ENCODE measurements at regions not wholly inside any gene's neighbourhood (a gene's known extent, or its start where the extent isn't known, plus 50 kb on each side); places are given as distances from the start of the nearest gene placed in this dataset.
A peak's percentile ranks its signal among the peaks of the same experiment; 100 is the strongest.

DNA sequence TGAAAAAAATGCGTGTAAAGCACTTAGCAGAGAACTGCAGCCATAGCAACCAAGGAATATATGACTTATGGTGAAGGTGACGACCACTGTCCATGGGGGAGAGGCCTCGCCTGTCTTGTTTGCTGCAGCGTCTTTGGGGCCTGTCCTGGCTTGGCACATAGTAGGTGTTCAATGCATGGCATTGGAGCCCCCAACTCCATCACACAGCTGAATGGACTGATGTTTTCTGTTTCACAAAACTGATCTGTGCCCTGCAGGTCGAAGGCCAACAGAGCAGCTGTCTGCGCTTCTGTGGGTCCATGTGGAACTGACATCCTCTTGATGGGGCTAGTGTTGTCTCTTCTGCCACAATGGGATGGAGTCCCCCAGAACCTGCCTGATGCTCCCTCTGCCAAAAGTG lies 296.0 kb downstream of the PTPRU start:
- H3K9me3 ChIP-seq (ENCODE audit: control insufficient read depth, low read length) = peaks cover 19% of the 10 kb centered on the region
- 73% methylated on average over 6 of the region's 6 CpGs for WGBS, 2 experiments (ENCODE audit: insufficient coverage in 1 of 2, insufficient read length in 1 of 2)
- Mint-ChIP-seq H3K27me3 (ENCODE audit: insufficient read depth) (peaks cover 14% of the 10 kb centered on the region), H3K27ac (no peak overlapping the region), H3K4me3 (no peak overlapping the region), H3K4me1 (peaks cover 2% of the 10 kb centered on the region), H3K36me3 (ENCODE audit: low read depth) (no peaks in the 10 kb centered on the region), H3K9me3 (peaks cover 27% of the 10 kb centered on the region)
- peaks cover under 1% of the 10 kb centered on the region for H3K4me1 ChIP-seq (ENCODE audit: control insufficient read depth, insufficient read depth, low read length)
- no peaks in the 10 kb centered on the region for H3K36me3 ChIP-seq (ENCODE audit: control insufficient read depth, insufficient read depth, low read length)
- peaks cover 19% of the 10 kb centered on the region for H3K27me3 ChIP-seq (ENCODE audit: control insufficient read depth, insufficient read depth, low read length, poor library complexity, severe bottlenecking)
- no peak overlapping the region for H3K27ac ChIP-seq (ENCODE audit: low read depth, low read length)
- peak; percentile 22 for DNase-seq
- TF ChIP-seq, protein P1, sequence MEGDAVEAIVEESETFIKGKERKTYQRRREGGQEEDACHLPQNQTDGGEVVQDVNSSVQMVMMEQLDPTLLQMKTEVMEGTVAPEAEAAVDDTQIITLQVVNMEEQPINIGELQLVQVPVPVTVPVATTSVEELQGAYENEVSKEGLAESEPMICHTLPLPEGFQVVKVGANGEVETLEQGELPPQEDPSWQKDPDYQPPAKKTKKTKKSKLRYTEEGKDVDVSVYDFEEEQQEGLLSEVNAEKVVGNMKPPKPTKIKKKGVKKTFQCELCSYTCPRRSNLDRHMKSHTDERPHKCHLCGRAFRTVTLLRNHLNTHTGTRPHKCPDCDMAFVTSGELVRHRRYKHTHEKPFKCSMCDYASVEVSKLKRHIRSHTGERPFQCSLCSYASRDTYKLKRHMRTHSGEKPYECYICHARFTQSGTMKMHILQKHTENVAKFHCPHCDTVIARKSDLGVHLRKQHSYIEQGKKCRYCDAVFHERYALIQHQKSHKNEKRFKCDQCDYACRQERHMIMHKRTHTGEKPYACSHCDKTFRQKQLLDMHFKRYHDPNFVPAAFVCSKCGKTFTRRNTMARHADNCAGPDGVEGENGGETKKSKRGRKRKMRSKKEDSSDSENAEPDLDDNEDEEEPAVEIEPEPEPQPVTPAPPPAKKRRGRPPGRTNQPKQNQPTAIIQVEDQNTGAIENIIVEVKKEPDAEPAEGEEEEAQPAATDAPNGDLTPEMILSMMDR (conservative IDR thresholded peaks at IDR 0.05) = no peak
- H3K4me3 ChIP-seq (ENCODE audit: low read length) = no peak overlapping the region
- no peak overlapping the region for H3K9ac ChIP-seq (ENCODE audit: extremely low read depth, low read length, poor library complexity, severe bottlenecking)

DNA sequence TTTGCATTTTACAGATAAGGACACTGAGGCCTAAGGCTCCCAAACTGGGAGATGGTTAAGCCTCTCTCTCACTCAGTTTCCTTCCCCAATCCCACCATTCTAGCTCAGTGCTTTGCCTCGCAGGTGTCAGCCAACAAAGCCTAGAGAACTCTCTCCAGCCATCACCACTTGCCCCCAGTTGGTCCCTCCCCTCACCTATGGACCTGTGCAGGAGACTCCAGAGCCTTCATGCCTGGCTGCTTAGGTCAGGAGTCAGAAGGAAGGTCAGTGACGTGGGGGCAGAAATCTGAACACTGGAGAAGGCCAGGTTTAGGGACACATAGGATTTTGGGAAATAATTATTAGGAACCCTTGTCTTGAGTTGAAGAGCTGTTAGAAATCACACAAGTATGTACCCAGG lies 295.3 kb downstream of the PTPRU start:
- TF ChIP-seq, protein P1 (conservative IDR thresholded peaks at IDR 0.05) = no peak
- H3K27me3 ChIP-seq (ENCODE audit: control insufficient read depth, insufficient read depth, low read length, poor library complexity, severe bottlenecking) = peaks cover 19% of the 10 kb centered on the region
- H3K9me3 ChIP-seq (ENCODE audit: control insufficient read depth, low read length) = peaks cover 19% of the 10 kb centered on the region
- H3K36me3 ChIP-seq (ENCODE audit: control insufficient read depth, insufficient read depth, low read length) = no peaks in the 10 kb centered on the region
- Mint-ChIP-seq H3K36me3 (ENCODE audit: low read depth) (no peaks in the 10 kb centered on the region), H3K27ac (no peak overlapping the region), H3K4me3 (no peak overlapping the region), H3K9me3 (peaks cover 27% of the 10 kb centered on the region), H3K4me1 (peaks cover 9% of the 10 kb centered on the region), H3K27me3 (ENCODE audit: insufficient read depth) (peaks cover 16% of the 10 kb centered on the region)
- 90% methylated on average over 2 of the region's 2 CpGs; no CpG with 5 or more reads in 1 of the 2 experiments for WGBS, 2 experiments (ENCODE audit: insufficient coverage in 1 of 2, insufficient read length in 1 of 2)
- peaks cover 3% of the 10 kb centered on the region for H3K4me1 ChIP-seq (ENCODE audit: control insufficient read depth, insufficient read depth, low read length)
- no peak overlapping the region for H3K4me3 ChIP-seq (ENCODE audit: low read length)
- DNase-seq = peak; percentile 24
- H3K9ac ChIP-seq (ENCODE audit: extremely low read depth, low read length, poor library complexity, severe bottlenecking) = no peak overlapping the region
- H3K27ac ChIP-seq (ENCODE audit: low read depth, low read length) = no peak overlapping the region

DNA sequence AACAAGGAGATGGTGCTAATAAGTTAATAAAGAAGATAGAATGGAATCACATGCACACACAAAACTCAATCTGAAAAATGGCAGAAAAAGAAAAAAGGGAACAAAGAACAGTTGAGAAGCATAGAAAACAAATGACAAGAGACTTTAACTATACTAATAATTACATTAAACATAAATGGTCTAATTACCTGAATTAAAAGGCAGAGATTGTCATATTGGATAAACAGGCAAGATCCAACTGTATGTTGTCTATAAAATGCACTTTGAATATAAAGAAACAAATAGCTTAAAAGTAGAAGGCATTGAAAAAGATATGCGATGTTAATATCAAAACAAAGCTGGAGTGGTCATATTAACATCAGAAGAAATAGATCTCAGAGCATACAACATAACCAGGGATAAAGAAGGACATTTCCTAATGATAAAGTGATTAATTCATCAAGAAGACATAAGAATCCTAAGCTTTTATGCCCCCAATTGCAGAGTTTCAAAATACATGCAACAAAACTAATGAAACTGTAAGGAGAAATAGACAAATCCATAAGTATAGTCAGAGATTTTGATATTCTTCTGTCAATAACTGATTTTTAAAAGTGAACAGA lies 293.5 kb downstream of the PTPRU start:
- no peak for DNase-seq
- WGBS, 2 experiments (ENCODE audit: insufficient coverage in 1 of 2, insufficient read length in 1 of 2) = 82% methylated on average over 1 of the region's 1 CpG; no CpG with 5 or more reads in 1 of the 2 experiments
- Histone ChIP-seq H3K9ac (ENCODE audit: extremely low read depth, low read length, poor library complexity, severe bottlenecking) (no peak overlapping the region), H3K9me3 (ENCODE audit: control insufficient read depth, low read length) (peaks cover 19% of the 10 kb centered on the region), H3K36me3 (ENCODE audit: control insufficient read depth, insufficient read depth, low read length) (no peaks in the 10 kb centered on the region), H3K27me3 (ENCODE audit: control insufficient read depth, insufficient read depth, low read length, poor library complexity, severe bottlenecking) (peaks cover 37% of the 10 kb centered on the region), H3K4me3 (ENCODE audit: low read length) (no peak overlapping the region), H3K4me1 (ENCODE audit: control insufficient read depth, insufficient read depth, low read length) (peaks cover 3% of the 10 kb centered on the region), H3K27ac (ENCODE audit: low read depth, low read length) (no peak overlapping the region)
- Mint-ChIP-seq H3K4me1 (peaks cover 16% of the 10 kb centered on the region), H3K9me3 (peaks cover 27% of the 10 kb centered on the region), H3K36me3 (ENCODE audit: low read depth) (no peaks in the 10 kb centered on the region), H3K27me3 (ENCODE audit: insufficient read depth) (peaks cover 24% of the 10 kb centered on the region), H3K4me3 (no peak overlapping the region), H3K27ac (no peak overlapping the region)
- TF ChIP-seq, protein P1 (conservative IDR thresholded peaks at IDR 0.05) = no peak

All from endodermal cell (in vitro differentiated cells).